ENCODE measurements at regions not wholly inside any gene's neighbourhood (a gene's known extent, or its start where the extent isn't known, plus 50 kb on each side); places are given as distances from the start of the nearest gene placed in this dataset.

DNA sequence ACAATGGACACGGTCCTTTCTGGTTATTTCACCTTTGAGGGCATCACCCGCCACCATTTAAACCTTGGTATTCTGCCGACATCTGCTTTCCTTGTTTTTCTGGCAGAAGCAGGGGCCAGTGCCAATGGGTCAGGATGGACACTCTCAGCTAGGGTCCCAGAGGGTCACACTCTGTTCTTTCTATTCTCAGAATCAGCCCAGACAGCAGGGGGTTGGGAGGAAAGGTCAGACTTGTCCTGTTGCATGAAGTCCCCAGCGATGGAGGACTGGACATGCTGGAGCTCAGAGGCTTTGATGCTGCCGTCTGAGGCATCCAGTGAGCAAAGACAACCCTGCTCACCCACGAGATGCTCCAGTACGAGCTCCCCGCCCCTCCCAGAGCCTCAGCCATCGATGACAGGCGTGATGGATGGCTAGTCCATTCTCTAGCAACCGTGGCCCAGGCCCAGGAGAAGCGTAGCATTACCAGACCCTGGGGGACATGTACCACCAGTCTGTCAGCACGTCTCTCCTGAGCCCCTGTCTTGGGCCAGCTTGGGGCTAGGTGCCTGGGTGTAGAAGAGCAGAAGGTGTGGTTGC lies 62.0 kb downstream of the FOXL1 start (continued):
- TF ChIP-seq KDM1A (IDR thresholded peaks at IDR 0.05; ENCODE audit: borderline replicate concordance) = no peak

GRCh38 chr16:86642087-86642486 lies 63.7 kb downstream of the FOXL1 start:
- no peak overlapping the region for H3K4me2 ChIP-seq (ENCODE audit: control insufficient read depth, insufficient read depth)
- no peak for FAIRE-seq
- H3K9ac ChIP-seq (ENCODE audit: control insufficient read depth, insufficient read depth, low read length) = no peak overlapping the region
- BruUV-seq (replicated peaks) = no TSS peak
- POLR2A ChIA-PET = no interaction called here
- SMC1A ChIA-PET (ENCODE audit: uncharacterized antibody, unreplicated experiment) = interaction anchor here (1.0 kb wide), 1 partner anchor 23 kb away, joined by 4 read pairs; no protein-coding TSS in a partner anchor
- CTCF ChIA-PET = no interaction called here
- RAD21 ChIA-PET (ENCODE audit: unreplicated experiment) = no interaction called here
- no peaks in the 10 kb centered on the region for H3K79me2 ChIP-seq (ENCODE audit: control insufficient read depth, insufficient read depth, low read length)
- WGBS (ENCODE audit: insufficient coverage, insufficient replicate concordance, low lambda C conversion rate, missing lambda C conversion rate) = 43% methylated on average over 1 of the region's 1 CpG
- no peaks in the 10 kb centered on the region for H3K4me1 ChIP-seq (ENCODE audit: control insufficient read depth, insufficient read depth, low read length)
- no peak overlapping the region for H3K4me3 ChIP-seq
- DNase-seq (ENCODE audit: low read depth, low spot score) = no peak
- intact Hi-C loops (cut with micrococcal nuclease; ENCODE audit: unreplicated experiment) = no loop called here
- no peaks in the 10 kb centered on the region for H3K9me3 ChIP-seq (replicated peaks; ENCODE audit: control insufficient read depth, insufficient read depth, low read length)
- H3K27ac ChIP-seq (ENCODE audit: control insufficient read depth, insufficient read depth) = no peak overlapping the region
- H4K20me1 ChIP-seq (ENCODE audit: control insufficient read depth, insufficient read depth) = no peaks in the 10 kb centered on the region
- peak; percentile 68 for TF ChIP-seq NFYB (IDR thresholded peaks at IDR 0.05; ENCODE audit: insufficient read depth, low read depth, low read length)
- TF ChIP-seq EED (IDR thresholded peaks at IDR 0.05; ENCODE audit: low read depth) = no peak
- no peak for TF ChIP-seq SUPT20H (IDR thresholded peaks at IDR 0.05; ENCODE audit: borderline replicate concordance, control insufficient read depth, low read depth, low read length)
- TF ChIP-seq ZNF274 (IDR thresholded peaks at IDR 0.05; ENCODE audit: insufficient read depth, insufficient read length) = no peak
- no peak for TF ChIP-seq SIX5 (IDR thresholded peaks at IDR 0.05; ENCODE audit: low read depth, low read length, severe bottlenecking)
- no peaks in the 10 kb centered on the region for H3K27me3 ChIP-seq (replicated peaks in 1 of 2; ENCODE audit: control insufficient read depth in 2 of 2, insufficient read depth in 2 of 2, low read length in 1 of 2)
- no peak for ATAC-seq
- H2AFZ ChIP-seq (ENCODE audit: control insufficient read depth, low read depth, low read length) = no peak overlapping the region
- in situ Hi-C loops (cut with MboI) = no loop called here
- H3K36me3 ChIP-seq (ENCODE audit: control insufficient read depth in 2 of 2, insufficient read depth in 2 of 2, low read length in 1 of 2) = no peaks in the 10 kb centered on the region

- Histone ChIP-seq H3K27ac (ENCODE audit: control insufficient read depth, insufficient read depth) (no peak overlapping the region), H3K27me3 (replicated peaks in 1 of 2; ENCODE audit: control insufficient read depth in 2 of 2, insufficient read depth in 2 of 2, low read length in 1 of 2) (no peaks in the 10 kb centered on the region), H3K36me3 (ENCODE audit: control insufficient read depth in 2 of 2, insufficient read depth in 2 of 2, low read length in 1 of 2) (no peaks in the 10 kb centered on the region), H3K9me3 (replicated peaks; ENCODE audit: control insufficient read depth, insufficient read depth, low read length) (no peaks in the 10 kb centered on the region), H4K20me1 (ENCODE audit: control insufficient read depth, insufficient read depth) (no peaks in the 10 kb centered on the region), H3K4me1 (ENCODE audit: control insufficient read depth, insufficient read depth, low read length) (no peaks in the 10 kb centered on the region), H3K9ac (ENCODE audit: control insufficient read depth, insufficient read depth, low read length) (no peak overlapping the region), H2AFZ (ENCODE audit: control insufficient read depth, low read depth, low read length) (no peak overlapping the region), H3K4me3 (no peak overlapping the region), H3K79me2 (ENCODE audit: control insufficient read depth, insufficient read depth, low read length) (no peaks in the 10 kb centered on the region), H3K4me2 (ENCODE audit: control insufficient read depth, insufficient read depth) (no peak overlapping the region)
- WGBS (ENCODE audit: insufficient coverage, insufficient replicate concordance, low lambda C conversion rate, missing lambda C conversion rate) = 21% methylated on average over 6 of the region's 6 CpGs
- POLR2A ChIA-PET = no interaction called here
- SMC1A ChIA-PET (ENCODE audit: uncharacterized antibody, unreplicated experiment) = interaction anchor here (1.6 to 1.9 kb wide), 2 partner anchors 12 to 21 kb away, joined by 5 to 7 read pairs; no protein-coding TSS in a partner anchor
- intact Hi-C loops (cut with micrococcal nuclease; ENCODE audit: unreplicated experiment) (no loop called here), in situ Hi-C loops (cut with MboI) (no loop called here)
- CTCF ChIA-PET = interaction anchor here (0.6 to 1.3 kb wide), 2 partner anchors 30 to 941 kb away, joined by 3 to 4 read pairs; no protein-coding TSS in a partner anchor
- no peak for FAIRE-seq
- RAD21 ChIA-PET (ENCODE audit: unreplicated experiment) = no interaction called here
- DNase-seq (ENCODE audit: low read depth, low spot score) = no peak
- BruUV-seq (replicated peaks) = no TSS peak
- no peak for ATAC-seq
- TF ChIP-seq IRF3 (IDR thresholded peaks at IDR 0.05) (no peak), DPF2 (IDR thresholded peaks at IDR 0.05) (no peak), ZSCAN29 (IDR thresholded peaks at IDR 0.05) (no peak), NFIC (IDR thresholded peaks at IDR 0.05; ENCODE audit: low read depth, low read length) (no peak), SKIL (IDR thresholded peaks at IDR 0.05; ENCODE audit: low read depth, poor library complexity, severe bottlenecking) (no peak), TARDBP (IDR thresholded peaks at IDR 0.05; ENCODE audit: borderline replicate concordance) (no peak)
- TF ChIP-seq, protein P1, sequence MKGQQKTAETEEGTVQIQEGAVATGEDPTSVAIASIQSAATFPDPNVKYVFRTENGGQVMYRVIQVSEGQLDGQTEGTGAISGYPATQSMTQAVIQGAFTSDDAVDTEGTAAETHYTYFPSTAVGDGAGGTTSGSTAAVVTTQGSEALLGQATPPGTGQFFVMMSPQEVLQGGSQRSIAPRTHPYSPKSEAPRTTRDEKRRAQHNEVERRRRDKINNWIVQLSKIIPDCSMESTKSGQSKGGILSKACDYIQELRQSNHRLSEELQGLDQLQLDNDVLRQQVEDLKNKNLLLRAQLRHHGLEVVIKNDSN (IDR thresholded peaks at IDR 0.05; ENCODE audit: borderline replicate concordance, extremely low read length, insufficient read depth, low read depth, low read length) = no peak
These were observed 65.3 kb downstream of the FOXL1 start for GRCh38 chr16:86643671-86644070.
